H9 (cell line): ENCODE measurements at regions not wholly inside any gene's neighbourhood (a gene's known extent, or its start where the extent isn't known, plus 50 kb on each side); places are given as distances from the start of the nearest gene placed in this dataset.

Experiments
- DNase-seq: peaks from one replicate; pipeline ENCODE4 v3.0.0-alpha.2; 2017
- H2AFZ ChIP-seq: one replicate; pipeline ENCODE4 v1.6.1; 2013; ENCODE audit warnings: mild to moderate bottlenecking, low read length, control low read depth, moderate library complexity
- H2AK5ac ChIP-seq: 2 replicates; pipeline ENCODE4 v1.6.1; 2013; ENCODE audit warnings: low read length, control low read depth, mixed read lengths; ENCODE audit not compliant: insufficient read length
- H2BK120ac ChIP-seq: one replicate; pipeline ENCODE4 v1.6.1; 2013; ENCODE audit warnings: low read depth, mild to moderate bottlenecking, low read length, control low read depth, inconsistent platforms; ENCODE audit not compliant: poor library complexity, severe bottlenecking
- H2BK12ac ChIP-seq: 2 replicates; pipeline ENCODE4 v1.6.1; 2013; ENCODE audit warnings: low read length, control low read depth, mixed read lengths, low read depth; ENCODE audit not compliant: insufficient read length
- H2BK15ac ChIP-seq: 2 replicates; pipeline ENCODE4 v1.6.1; 2013; ENCODE audit warnings: low read depth, low read length, control low read depth
- H2BK20ac ChIP-seq: one replicate; pipeline ENCODE4 v1.6.1; 2013; ENCODE audit warnings: low read depth, mild to moderate bottlenecking, low read length, control low read depth, inconsistent platforms; ENCODE audit not compliant: poor library complexity, severe bottlenecking
- H2BK5ac ChIP-seq: 2 replicates; pipeline ENCODE4 v1.6.1; 2013; ENCODE audit warnings: low read length, control low read depth, mixed read lengths; ENCODE audit not compliant: insufficient read length
- H3K14ac ChIP-seq: 2 replicates; pipeline ENCODE4 v1.6.1; 2013; ENCODE audit warnings: low read length, control low read depth; ENCODE audit not compliant: insufficient read depth
- H3K18ac ChIP-seq: 2 replicates; pipeline ENCODE4 v1.6.1; 2013; ENCODE audit warnings: low read depth, mild to moderate bottlenecking, mixed read lengths, low read length, control low read depth; ENCODE audit not compliant: insufficient read length
- H3K23ac ChIP-seq: 2 replicates; pipeline ENCODE4 v1.6.1; 2013; ENCODE audit warnings: low read length, control low read depth, mixed read lengths, low read depth; ENCODE audit not compliant: insufficient read length
- H3K23me2 ChIP-seq: 2 replicates; pipeline ENCODE4 v1.6.1; 2013; ENCODE audit warnings: low read depth, mild to moderate bottlenecking, mixed read lengths, low read length, control low read depth; ENCODE audit not compliant: insufficient read length, poor library complexity, severe bottlenecking
- H3K27ac ChIP-seq: 2 replicates; pipeline ENCODE4 v1.5.1; 2013; ENCODE audit warnings: low read length, control low read depth, mixed read lengths, low read depth; ENCODE audit not compliant: insufficient read length
- H3K27me3 ChIP-seq: 2 replicates; pipeline ENCODE4 v1.6.1; 2013; ENCODE audit warnings: low read length, control low read depth, inconsistent platforms; ENCODE audit not compliant: insufficient read depth
- H3K4ac ChIP-seq: 2 replicates; pipeline ENCODE4 v1.6.1; 2013; ENCODE audit warnings: low read depth, mild to moderate bottlenecking, control low read depth, inconsistent platforms, low read length, moderate library complexity
- H3K4me1 ChIP-seq: 2 replicates; pipeline ENCODE4 v1.6.1; 2013; ENCODE audit warnings: low read length, control low read depth, inconsistent platforms; ENCODE audit not compliant: insufficient read depth
- H3K4me2 ChIP-seq: 2 replicates; pipeline ENCODE4 v1.6.1; 2013; ENCODE audit warnings: low read length, control low read depth, mixed read lengths; ENCODE audit not compliant: insufficient read length, insufficient read depth
- H3K56ac ChIP-seq: 2 replicates; pipeline ENCODE4 v1.6.1; 2013; ENCODE audit warnings: low read depth, mild to moderate bottlenecking, mixed read lengths, low read length, control low read depth; ENCODE audit not compliant: insufficient read length
- H3K79me1 ChIP-seq: 2 replicates; pipeline ENCODE4 v1.6.1; 2013; ENCODE audit warnings: low read depth, mild to moderate bottlenecking, moderate library complexity, low read length, control low read depth, inconsistent platforms; ENCODE audit not compliant: insufficient read depth, poor library complexity, severe bottlenecking
- H3K79me2 ChIP-seq: 2 replicates; pipeline ENCODE4 v1.6.1; 2013; ENCODE audit warnings: low read length, control low read depth, inconsistent platforms; ENCODE audit not compliant: insufficient read depth
- H3K9ac ChIP-seq: 2 replicates; pipeline ENCODE4 v1.6.1; 2013; ENCODE audit warnings: low read length, control low read depth, mixed read lengths; ENCODE audit not compliant: insufficient read length; ENCODE audit errors: extremely low read depth
- H3K9me3 ChIP-seq: one replicate; pipeline ENCODE4 v1.6.1; 2013; ENCODE audit warnings: low read depth, low read length, inconsistent platforms; ENCODE audit not compliant: control insufficient read depth
- H3T11ph ChIP-seq: one replicate; pipeline ENCODE4 v1.6.1; 2013; ENCODE audit warnings: mild to moderate bottlenecking, low read length, control low read depth, inconsistent platforms
- H4K20me1 ChIP-seq: one replicate; pipeline ENCODE4 v1.6.1; 2013; ENCODE audit not compliant: control insufficient read depth, insufficient read length, insufficient read depth
- H4K5ac ChIP-seq: 2 replicates; pipeline ENCODE4 v1.6.1; 2013; ENCODE audit warnings: low read depth, mild to moderate bottlenecking, mixed read lengths, low read length, control low read depth; ENCODE audit not compliant: insufficient read length
- H4K8ac ChIP-seq: replicated peaks from 2 replicates; pipeline ENCODE4 v1.6.1; 2013; ENCODE audit warnings: low read length, control low read depth, mixed read lengths, low read depth; ENCODE audit not compliant: insufficient read length
- H4K91ac ChIP-seq: 2 replicates; pipeline ENCODE4 v1.6.1; 2013; ENCODE audit warnings: low read depth, mild to moderate bottlenecking, moderate library complexity, mixed read lengths, low read length, control low read depth; ENCODE audit not compliant: insufficient read length
- H3K27ac Mint-ChIP-seq, 3 experiments: 2 replicates in 2 of 3; 3 replicates in 1 of 3; pipeline ENCODE4 v1.8.0; 2020 to 2021; ENCODE audit warnings: mixed read lengths in 3 of 3, mild to moderate bottlenecking in 1 of 3, moderate library complexity in 1 of 3
- H3K27me3 Mint-ChIP-seq: 2 replicates; pipeline ENCODE4 v1.8.0; 2021; ENCODE audit warnings: low read depth, mild to moderate bottlenecking, moderate library complexity, mixed read lengths
- H3K36me3 Mint-ChIP-seq, 3 experiments: 2 replicates in 2 of 3; 3 replicates in 1 of 3; pipeline ENCODE4 v1.8.0; 2020 to 2021; ENCODE audit warnings: low read depth in 3 of 3, mixed read lengths in 3 of 3; ENCODE audit not compliant: insufficient read depth in 1 of 3
- H3K4me1 Mint-ChIP-seq, 2 experiments: 2 replicates each; pipeline ENCODE4 v1.8.0; 2020; ENCODE audit warnings: mixed read lengths in 2 of 2
- H3K4me3 Mint-ChIP-seq, 2 experiments: 2 replicates in 1 of 2; 3 replicates in 1 of 2; pipeline ENCODE4 v1.8.0; 2020 to 2021; ENCODE audit warnings: mild to moderate bottlenecking in 2 of 2, mixed read lengths in 2 of 2, moderate library complexity in 1 of 2
- H3K9me3 Mint-ChIP-seq, 2 experiments: 2 replicates in 1 of 2; 3 replicates in 1 of 2; pipeline ENCODE4 v1.8.0; 2020; ENCODE audit warnings: mild to moderate bottlenecking in 2 of 2, mixed read lengths in 2 of 2, moderate library complexity in 1 of 2
- CTCF ChIP-seq: fragments of 200-600 bp; sonication (generic); conservative IDR thresholded peaks from 3 replicates; pipeline ENCODE4 v1.8.0; 2021; ENCODE audit warnings: antibody characterized with exemption, mild to moderate bottlenecking
- WGBS: extraction: QIAGEN DNeasy Blood & Tissue Kit; methylation state at CpG from one replicate; pipeline ENCODE4 v1.1.7; 2013; ENCODE audit warnings: missing lambda C conversion rate, low lambda C conversion rate, mixed read lengths; ENCODE audit not compliant: insufficient read length; ENCODE audit errors: extremely low coverage; 5-methylcytosine and 5-hydroxymethylcytosine counted together

- H3K9me3 Mint-ChIP-seq = peaks cover 3 to 5% of the 10 kb centered on the region in 2 experiments; a peak in 3 of 5 replicates
- Histone ChIP-seq H2BK20ac (no peak overlapping the region), H3K4me2 (no peak overlapping the region), H3K27ac (no peak overlapping the region), H3K4me1 (no peaks in the 10 kb centered on the region), H3K23ac (no peak overlapping the region), H3T11ph (no peak overlapping the region), H3K79me2 (no peaks in the 10 kb centered on the region), H3K56ac (no peak overlapping the region), H2BK5ac (no peak overlapping the region), H2BK120ac (no peak overlapping the region), H3K79me1 (no peaks in the 10 kb centered on the region), H4K8ac (no peak overlapping the region), H4K5ac (no peak overlapping the region), H2BK12ac (no peak overlapping the region), H2BK15ac (no peak overlapping the region), H3K27me3 (no peaks in the 10 kb centered on the region), H4K91ac (no peak overlapping the region), H3K9ac (no peak overlapping the region), H2AK5ac (no peak overlapping the region), H3K9me3 (no peaks in the 10 kb centered on the region), H2AFZ (no peak overlapping the region), H3K4ac (no peak overlapping the region), H3K18ac (no peak overlapping the region), H4K20me1 (no peaks in the 10 kb centered on the region), H3K14ac (no peak overlapping the region), H3K23me2 (no peaks in the 10 kb centered on the region)
- DNase-seq = no peak
- no peak for TF ChIP-seq CTCF
- H3K27me3 Mint-ChIP-seq = peaks cover 24% of the 10 kb centered on the region
- H3K27ac Mint-ChIP-seq = no peak overlapping the region
- no peak overlapping the region for H3K4me3 Mint-ChIP-seq
- no peaks in the 10 kb centered on the region for H3K36me3 Mint-ChIP-seq
- WGBS = no CpG with 5 or more reads among the region's 7 CpGs
- H3K4me1 Mint-ChIP-seq = peaks cover 4 to 6% of the 10 kb centered on the region in 2 experiments; a peak in 3 of 4 replicates
Measured at GRCh38 chr10:78846760-78847159, 222.0 kb upstream of the ZMIZ1 start.
